ENCODE measurements at regions not wholly inside any gene's neighbourhood (a gene's known extent, or its start where the extent isn't known, plus 50 kb on each side); places are given as distances from the start of the nearest gene placed in this dataset.

DNA sequence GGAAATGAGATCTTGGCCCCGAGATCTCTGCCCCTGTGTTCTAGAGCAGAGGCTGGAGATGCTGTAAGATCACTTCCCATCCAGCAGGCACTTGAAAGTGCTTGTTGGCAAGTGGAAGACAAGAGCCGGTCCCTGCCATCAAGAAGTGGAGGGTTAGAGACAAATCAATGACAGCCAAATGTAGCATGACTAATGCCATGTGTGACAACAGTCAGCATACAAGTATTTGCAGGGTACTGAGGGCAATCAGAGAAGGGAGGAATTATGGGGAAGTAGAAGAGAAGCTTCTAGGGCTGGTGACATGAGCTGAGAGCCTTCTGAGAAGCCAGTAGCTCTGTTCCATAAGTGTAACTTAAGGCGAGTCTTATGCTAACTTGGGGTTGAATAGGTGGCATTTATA is 58.6 kb downstream of the TMEM17 start:
- DNase-seq (ENCODE audit: low spot score): no peak

DNA sequence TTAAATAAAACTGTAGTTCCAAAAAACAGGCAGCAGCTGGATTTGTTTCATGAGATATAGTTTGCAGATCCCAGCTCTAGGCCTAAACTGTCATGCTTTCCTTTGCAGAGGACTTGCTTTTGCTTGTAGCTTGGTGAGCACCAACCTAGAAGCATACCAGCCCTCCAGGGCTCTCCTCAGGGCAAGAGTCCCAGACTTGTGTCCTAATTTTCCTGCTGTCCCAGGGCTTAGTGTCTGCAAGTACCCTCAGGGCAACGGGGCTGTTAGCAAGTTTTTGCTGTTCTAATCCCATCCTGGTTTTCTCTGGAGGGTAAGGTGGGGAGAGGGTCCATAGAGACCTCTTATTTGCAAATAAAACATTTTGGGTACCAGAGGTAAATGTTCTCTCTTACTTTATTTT is 59.5 kb downstream of the TMEM17 start:
- no peak for DNase-seq (ENCODE audit: low spot score)

DNA sequence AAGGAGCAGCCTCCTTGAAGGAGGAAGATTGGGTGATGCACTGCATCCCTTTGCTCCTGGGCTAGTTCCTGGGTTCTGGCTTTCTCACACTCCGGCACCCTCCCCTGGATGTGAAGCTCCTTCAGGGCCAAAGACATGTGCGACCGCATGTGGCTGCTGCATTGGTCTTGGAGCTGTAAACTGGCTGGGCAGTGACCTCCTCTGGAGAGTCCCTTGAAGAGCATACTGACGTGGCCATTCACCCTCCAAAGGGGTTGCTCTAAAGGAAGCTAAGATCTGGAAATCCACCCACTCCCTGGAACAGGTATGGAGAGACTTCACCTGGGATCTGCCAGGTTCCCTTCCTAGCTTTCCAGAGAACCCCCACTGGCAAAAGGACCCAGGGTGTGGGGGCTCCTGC is 62.1 kb downstream of the TMEM17 start:
- no peak for DNase-seq (ENCODE audit: low spot score)

DNA sequence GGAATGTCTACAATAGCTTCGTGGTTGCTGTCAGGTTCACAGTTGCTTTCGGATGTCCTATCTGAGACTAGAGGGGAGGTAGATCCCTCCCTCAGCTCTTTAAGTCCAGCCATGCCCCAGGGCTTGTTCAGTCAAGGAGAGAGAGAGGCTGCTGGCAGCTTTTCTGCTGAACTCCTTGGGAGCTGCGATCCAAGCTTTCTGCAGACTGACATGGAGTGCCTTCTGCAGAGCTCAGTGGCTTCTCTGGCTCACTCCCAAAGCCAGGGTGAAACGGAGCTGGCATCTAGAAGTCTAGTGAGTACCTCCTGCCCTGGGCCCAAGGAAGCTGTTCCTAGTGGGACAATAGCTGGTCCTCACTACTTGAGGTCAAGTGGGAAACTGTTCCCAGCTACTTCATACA is 62.5 kb downstream of the TMEM17 start:
- no peak for DNase-seq (ENCODE audit: low spot score)

DNA sequence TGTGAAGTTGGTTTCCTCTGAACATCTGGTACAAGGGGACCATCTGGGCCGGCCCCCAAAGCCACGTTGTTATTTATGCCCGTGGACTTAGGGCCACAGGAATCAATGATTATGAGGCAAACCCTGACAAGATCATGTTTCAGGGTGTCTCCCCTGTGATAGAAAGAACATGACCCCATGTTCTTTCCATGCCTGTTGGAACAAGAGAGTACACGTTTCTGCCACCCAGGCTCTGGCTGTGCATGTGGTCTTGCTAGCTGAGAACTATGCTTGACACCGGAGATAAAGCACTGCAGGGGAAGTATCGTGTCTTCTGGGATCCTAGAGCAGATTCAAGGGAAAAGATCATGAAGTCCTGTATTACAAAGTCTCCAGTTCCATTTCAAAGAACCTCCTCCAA is 64.2 kb downstream of the TMEM17 start:
- DNase-seq (ENCODE audit: low spot score): no peak

DNA sequence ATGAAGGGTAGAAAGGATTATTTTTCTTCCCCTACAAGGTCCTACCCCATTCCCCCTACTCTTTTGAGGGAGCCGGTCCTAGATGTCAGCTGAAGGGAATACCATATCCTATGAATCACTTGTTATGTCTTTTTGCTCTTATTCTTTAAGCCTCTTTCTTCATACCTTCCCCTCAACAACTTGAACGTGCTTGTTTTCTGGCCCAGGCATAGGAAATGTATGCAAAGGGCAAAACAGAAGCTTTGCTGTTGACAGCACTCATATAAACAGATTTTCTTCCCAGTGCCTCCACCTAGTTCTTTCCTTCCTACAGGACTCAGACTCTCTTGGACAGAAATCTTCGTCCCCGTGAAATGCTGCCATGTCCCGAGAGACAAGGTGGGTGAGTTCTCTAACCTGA is 64.6 kb downstream of the TMEM17 start:
- no peak for DNase-seq (ENCODE audit: low spot score)

DNA sequence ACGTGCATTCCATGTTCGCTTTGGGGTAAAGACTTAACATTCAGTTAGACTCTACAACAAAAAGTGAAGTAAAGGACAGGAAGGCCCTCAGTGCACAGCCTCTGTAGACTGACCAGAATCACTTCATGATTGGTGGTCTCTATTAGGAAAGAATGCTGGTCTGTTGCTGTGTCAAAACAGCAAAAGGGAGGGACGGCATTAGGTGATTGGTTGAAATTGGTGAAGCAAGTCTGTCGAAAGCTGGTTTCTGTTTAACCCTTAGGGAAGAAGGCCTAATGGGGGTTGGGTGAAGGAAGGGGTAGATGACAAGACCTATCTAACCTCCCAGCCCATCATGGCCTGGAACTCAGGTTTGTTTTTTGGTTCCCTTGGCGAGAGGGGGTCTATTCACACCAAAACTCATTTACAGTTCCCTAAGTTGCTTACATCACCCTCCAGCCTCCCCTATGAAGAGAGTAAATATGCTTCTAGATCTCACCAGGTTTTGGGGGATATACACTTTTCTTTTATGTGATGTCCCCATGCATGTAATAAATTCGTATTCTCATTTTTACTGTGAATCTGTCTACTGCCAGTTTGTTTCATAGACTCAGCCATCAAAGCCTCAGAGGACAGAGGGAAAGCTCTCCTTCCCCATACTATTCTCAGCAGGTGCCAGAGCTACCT is 65.6 kb downstream of the TMEM17 start:
- no peak for DNase-seq (ENCODE audit: low spot score)

DNA sequence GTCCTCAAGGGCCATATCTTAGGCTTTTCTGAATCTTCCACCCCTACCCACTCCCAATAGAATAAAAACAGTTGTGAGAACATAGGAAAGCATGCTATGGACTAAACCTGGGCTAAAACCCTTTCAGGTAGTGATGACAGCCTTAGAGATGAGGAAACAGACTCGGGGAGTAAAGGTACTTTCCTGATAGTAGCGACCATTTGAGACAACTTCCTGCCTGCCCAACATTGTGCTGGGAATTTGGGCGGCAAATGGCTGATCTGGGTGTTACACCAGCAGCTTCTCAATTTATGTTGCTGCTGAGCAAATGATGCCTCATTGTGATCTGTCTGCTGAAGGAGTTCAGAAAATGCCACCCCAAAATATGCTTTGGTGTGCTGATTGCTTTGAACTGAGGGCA is 66.6 kb downstream of the TMEM17 start:
- no peak for DNase-seq (ENCODE audit: low spot score)

DNA sequence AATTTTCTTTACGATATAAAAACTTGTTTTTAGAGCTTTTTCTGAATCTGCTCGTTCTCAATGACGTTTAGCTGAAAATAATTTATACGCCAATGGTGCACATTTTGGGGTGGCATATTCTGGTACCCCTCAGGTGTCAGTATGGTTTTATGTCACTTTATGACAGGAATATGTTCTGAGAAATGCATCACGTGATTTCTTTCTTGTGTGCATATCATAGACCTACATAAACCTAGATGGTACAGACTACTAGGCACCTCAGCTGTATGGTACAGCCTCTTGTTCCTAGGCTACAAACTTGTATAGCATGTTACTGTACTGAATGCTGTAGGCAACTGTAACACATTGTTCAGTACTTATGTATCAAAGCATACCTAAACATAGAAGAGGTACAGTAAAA is 68.2 kb downstream of the TMEM17 start:
- no peak for DNase-seq (ENCODE audit: low spot score)

DNA sequence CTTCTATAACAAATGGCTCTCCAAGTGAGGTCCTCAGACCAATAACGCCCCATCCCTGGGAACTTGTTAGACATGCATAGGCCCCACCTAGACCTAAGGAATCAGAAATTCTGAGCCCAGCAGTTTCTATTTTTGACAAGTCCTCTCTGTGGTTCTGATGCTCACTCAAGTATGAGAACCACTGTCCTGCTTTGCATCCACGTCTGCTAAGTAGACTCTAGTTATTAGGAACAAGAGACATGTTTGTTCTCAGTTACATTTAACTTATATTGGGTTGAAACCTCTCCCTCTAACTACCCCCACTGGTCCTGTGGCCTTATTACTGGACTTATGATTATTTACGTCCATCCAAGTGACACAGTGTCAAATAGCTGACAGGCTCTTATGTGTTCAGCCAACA is 70.3 kb downstream of the TMEM17 start:
- DNase-seq (ENCODE audit: low spot score): no peak

DNA sequence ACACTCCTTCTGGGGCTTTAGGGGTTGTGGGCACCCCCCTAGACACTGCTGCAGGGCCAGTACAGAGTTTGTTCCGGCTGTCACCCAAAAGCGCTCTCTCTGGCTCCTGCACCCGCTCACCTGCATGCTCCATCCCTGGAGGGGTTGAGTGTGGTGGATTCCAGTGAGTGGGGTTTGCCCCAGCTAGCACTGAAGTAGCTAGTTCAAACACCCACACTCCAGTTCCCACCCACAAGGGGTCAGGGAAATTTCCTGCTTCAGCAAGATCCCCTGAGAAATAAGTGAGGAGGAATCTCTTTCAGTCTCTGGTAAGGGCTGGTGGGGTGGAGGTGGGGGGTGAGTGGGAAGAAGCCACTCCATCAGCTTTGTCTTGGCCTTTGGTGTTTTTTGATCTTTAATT is 73.6 kb downstream of the TMEM17 start:
- DNase-seq (ENCODE audit: low spot score): no peak

DNA sequence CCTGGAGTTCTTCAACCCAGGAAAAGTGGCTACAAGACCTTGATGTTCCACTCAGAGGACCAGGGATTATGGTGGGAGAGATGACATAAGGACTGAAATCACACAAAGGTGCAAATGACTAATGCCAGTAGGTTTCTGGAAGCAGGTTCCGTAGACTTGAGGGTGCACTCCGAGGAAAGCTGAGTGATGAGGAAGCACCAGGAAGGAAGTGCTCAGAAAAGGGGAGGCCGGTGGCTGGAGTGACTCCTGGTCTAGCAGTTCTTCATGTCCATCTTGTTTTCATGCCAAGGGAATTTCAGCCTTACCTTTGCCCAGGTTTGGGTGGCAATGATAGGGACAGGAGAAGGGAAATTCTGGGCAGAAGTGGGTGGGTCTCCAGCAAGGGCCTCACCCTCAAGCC is 74.5 kb downstream of the TMEM17 start:
- DNase-seq (ENCODE audit: low spot score): no peak

DNA sequence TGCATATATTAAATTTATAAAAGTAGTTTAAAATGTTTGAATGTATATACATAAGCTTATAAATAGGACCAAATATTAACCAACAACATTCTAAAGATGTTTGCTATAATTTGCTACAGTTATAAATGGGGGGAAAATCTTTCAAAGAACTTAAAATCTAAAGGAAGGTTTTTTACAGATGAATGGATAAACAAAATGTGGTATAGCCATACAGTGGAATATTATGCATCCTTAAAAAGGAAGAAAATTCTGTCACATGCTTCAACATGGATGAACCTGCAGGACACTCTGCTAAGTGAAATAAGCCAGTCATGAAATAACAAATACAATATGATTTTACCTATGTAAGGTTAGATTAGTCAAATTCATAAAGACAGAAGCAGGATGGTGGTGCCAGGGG is 75.8 kb downstream of the TMEM17 start:
- no peak for DNase-seq (ENCODE audit: low spot score)

DNA sequence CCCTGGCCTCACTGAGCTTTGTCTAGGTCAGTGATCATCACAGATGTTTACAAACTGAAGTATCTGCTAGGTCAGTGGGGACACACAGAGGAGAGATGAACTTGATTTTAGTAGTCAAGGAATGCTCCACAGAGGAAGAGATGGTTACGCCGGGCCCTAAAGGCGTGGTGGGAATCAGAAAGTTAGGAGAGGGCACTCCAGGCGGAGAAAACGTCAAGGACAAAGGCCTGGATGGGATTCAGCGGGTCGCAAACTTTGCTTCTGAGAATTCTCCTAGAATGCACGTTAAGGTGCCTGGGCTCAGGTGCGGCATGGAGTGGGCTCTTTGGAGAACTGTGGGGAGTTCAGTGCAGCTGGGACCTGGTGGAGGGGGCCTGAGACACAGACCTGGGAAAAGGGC is 78.8 kb downstream of the TMEM17 start:
- DNase-seq (ENCODE audit: low spot score): no peak

DNA sequence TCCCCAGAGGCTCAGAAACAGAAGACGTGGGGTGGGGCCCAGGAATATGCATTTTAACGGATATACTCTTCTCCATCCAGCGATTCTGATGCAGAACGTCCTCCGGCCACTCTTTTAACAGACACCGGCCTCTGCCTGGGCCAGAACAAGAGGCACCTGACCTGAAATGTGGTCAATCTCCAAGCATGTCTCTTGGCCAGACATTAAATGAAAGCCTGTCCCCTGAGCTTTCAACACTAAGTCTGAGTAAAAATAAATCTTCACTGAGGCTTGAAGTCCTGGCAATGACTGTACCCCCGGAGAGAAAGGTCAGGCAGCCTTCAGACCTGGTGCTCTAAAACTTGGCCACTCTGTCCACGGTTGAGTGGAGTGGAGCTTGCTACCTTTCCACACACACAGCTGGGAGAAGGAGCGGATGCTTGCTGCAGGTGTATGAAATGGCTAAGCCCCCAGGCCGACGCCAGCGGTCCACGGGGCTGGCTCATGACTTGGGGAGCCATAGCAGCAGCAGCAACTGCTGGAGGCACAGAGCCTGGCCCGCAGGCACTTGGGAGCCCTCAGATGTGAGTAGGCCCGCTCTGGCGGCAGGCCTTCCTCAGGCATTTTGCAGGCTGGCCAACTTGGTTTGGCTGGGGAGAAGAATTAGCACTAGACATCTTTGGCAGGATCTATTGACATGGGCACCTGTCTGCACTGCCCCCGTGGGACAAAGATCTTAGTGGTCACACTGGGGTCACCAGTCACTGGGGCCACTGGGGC is 79.7 kb downstream of the TMEM17 start:
- no peak for DNase-seq (ENCODE audit: low spot score)

DNA sequence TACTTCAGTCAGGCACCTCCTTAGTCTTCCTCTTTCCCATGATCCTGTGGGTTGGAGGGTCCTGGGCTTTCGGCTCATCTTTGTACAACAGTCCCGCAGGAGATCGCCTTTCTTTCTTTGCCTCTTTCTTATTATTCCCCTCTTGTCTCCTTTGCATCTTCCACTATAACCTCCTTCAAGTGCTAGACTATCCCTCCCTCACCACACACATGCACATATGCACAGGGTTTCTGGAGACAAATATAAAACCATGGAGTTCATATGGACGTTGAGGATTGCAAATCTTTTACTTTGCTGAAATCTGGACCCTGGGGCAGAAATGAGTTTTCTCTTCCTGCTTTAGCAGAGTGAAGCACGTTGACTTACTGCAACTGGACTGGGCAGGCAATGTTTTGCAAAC is 80.3 kb downstream of the TMEM17 start:
- no peak for DNase-seq (ENCODE audit: low spot score)

DNA sequence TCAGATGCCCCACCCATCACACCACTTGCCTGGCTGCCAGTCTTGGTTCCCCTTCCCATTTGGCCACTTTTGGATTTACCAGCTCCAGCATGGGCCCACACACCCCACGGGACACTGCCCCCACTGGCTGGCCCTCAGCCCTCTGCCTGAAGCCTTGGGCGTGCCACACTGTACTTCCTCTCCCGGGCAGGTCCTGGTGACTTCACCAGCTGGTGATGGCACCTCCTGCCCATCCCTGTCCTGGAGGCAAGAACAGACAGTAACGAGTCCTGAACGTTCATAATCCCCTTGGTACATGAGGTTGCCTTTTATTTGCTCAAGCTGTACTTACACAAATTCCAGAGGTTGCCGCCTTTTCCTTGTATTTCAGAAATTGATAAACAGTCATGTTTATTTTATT is 81.1 kb downstream of the TMEM17 start:
- DNase-seq (ENCODE audit: low spot score): no peak

DNA sequence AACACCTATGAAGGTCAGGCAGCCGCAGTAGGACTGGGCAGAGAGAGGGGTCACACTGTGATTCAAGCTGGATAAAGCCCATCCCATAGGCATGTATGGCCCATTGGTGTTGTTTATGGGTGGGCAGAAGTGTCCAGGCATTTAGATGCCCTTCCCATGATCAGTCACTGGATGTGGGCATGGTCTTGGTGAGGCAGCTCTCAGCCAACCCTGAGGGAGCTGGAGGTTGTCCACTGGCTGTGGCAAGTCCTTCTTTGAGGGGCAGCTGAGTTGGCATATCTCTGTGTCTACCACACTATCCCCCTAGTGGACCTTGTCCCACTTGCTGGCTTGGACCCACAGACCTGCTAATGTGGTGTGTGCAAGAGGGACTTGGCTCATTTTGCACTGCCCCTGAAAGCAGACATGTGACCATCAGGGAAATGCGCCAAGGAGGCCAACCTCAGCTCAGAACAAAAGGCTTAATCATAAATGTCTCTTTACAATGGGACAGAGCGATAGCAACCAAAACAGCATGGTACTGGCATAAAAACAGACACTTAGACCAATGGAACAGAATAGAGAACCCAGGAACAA is 82.0 kb downstream of the TMEM17 start:
- no peak for DNase-seq (ENCODE audit: low spot score)

DNA sequence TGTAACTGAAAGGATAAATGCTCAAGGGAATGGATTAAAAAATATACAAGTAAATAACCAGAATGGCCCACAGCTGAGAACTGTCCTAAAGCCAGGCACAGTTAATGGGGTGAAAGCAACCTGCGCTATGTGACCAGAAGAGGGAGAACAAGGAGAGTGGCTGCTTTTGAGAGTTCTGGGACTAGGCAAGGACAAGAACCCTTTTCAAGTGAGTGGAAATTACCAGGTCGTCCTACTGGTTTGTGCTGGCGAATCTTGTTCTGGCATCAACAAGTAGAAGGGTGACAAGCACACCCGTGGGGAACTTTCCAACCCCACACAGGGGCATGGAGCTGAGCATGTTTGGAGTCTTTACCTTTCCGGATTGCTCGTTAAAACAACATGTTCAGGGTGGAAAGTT is 82.8 kb downstream of the TMEM17 start:
- no peak for DNase-seq (ENCODE audit: low spot score)

DNA sequence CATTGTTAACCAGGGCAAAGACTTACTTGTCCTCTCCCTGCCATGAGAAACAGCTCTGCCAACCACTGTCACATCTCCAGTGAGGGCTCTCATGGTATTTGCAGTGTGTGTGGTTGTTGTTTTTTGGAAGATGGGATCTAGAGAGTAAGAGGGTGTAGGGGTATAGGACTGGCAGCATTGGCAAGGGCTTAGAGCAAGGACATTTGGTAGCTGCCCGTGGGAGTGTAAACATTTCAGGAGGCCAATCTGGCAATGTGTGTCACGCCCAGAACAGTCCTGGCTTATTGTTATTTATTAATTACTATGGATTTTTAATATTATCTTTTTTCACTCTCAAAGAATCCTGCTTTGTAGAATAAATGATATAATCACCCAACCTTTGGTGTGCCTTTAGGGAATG is 90.5 kb downstream of the TMEM17 start:
- no peak for DNase-seq (ENCODE audit: low spot score)

DNA sequence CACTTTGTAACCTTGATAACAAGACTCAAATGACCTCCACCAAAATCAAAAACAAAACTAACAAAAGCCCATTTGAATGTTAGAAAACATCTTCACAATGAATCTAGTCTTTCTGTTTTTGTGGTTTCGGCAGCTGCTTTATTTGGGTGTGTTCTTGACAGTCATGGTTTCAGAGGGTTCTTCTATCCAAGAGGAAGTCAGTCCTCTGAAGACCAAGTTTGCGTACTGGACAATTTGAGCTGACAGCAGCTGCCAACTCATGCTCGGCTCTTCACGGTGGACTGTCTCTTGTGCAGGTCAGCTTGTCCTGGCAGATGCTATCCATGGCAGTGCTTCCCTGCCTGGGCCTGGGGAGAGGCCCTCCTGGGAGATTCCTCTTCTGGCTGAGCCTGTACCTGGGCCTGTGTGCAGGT is 91.0 kb downstream of the TMEM17 start:
- no peak for DNase-seq (ENCODE audit: low spot score)

DNA sequence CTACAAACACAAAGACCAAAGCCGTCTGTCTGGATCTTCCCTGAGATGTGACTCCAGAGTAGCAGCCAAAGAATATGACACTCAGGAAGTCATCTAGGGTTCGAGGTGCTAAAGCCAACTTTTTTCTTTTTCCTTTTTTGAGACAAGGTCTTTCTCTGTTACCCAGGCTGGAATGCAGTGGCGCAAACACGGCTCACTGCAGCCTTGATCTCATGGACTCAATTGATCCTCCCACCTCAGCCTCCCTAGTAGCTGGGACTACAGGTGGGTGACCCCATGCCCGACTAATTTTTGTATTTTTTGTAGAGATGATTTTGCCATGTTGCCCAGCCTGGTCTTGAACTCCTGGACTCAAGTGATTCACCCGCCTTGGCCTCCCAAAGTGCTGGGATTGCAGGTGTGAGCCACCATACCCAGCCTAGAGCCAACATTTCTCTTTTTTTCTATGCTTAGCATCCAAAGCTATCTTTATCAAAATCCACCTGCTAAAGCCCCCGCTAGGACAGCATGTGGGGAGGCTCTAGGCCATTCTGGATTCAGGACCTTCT is 92.8 kb downstream of the TMEM17 start:
- no peak for DNase-seq (ENCODE audit: low spot score)

DNA sequence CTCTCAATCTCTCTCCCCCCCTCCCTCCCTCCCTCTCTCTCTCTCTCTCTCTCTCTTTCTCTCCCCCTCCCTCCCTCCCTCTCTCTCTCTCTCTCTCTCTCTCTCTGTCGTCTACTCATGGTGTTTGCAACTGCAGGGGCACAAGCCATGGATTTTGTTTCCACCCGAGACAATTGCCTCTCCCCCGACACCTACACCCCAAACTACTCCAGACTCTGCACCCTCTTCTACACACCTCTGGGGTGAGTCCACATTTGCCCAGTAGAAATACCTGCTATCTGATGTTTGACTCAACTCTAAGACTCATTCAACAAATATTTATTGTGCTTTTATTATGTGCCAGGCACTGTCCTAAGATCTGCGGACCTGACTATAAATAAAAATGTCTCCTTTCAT is 93.7 kb downstream of the TMEM17 start:
- DNase-seq (ENCODE audit: low spot score): no peak

Data from HuH-7 (cell line).